GM10248 (cell line): ENCODE measurements at regions not wholly inside any gene's neighbourhood (a gene's known extent, or its start where the extent isn't known, plus 50 kb on each side); places are given as distances from the start of the nearest gene placed in this dataset.

Experiments used
- CTCF ChIA-PET: fragments of 300-600 bp; sonication (Branson Sonifier 250); formaldehyde crosslinking; extraction: SDS; loops from one replicate; lab custom pipeline; 2021; ENCODE audit warnings: antibody characterized with exemption; lab: Yijun Ruan, JAX
- POLR2A ChIA-PET: fragments of 350-650 bp; sonication (Branson Sonifier 250); formaldehyde crosslinking; extraction: SDS; loops from one replicate; lab custom pipeline; 2020; ENCODE audit warnings: antibody characterized with exemption; lab: Yijun Ruan, JAX
- DNase-seq: peaks from one replicate; pipeline ENCODE4 v3.0.0; 2012; ENCODE audit errors: extremely low spot score
- TF ChIP-seq, protein P1 (sequence below): IDR thresholded peaks from 2 replicates; pipeline ENCODE4 v1.5.1; 2012; ENCODE audit warnings: mild to moderate bottlenecking, low read depth; ENCODE audit errors: extremely low read depth, missing control alignments, control extremely low read depth

DNA sequence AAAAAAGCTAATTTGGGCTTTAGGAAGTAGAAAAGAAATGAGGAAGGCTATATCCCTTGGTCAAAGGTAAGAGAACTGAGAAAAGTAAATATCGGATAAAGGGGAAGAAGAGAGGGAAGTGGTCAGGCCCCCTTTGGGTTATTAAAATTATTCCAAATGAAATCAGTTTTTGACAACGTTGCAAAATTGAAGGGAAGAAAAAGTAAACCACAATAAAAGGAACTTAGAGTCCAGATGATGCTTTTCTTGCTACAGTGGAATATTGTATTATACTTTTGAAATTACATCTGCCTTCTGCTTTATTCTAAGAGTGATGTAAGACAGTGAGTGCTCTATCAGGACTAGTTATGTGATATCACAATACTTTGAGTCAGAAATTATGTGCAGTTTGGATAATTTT is 59.4 kb upstream of the RBPJ start:
- POLR2A ChIA-PET = no interaction called here
- CTCF ChIA-PET = interaction anchor here (1.2 kb wide), 1 partner anchor 12 kb away, joined by 4 read pairs; no protein-coding TSS in a partner anchor
- TF ChIP-seq, protein P1, sequence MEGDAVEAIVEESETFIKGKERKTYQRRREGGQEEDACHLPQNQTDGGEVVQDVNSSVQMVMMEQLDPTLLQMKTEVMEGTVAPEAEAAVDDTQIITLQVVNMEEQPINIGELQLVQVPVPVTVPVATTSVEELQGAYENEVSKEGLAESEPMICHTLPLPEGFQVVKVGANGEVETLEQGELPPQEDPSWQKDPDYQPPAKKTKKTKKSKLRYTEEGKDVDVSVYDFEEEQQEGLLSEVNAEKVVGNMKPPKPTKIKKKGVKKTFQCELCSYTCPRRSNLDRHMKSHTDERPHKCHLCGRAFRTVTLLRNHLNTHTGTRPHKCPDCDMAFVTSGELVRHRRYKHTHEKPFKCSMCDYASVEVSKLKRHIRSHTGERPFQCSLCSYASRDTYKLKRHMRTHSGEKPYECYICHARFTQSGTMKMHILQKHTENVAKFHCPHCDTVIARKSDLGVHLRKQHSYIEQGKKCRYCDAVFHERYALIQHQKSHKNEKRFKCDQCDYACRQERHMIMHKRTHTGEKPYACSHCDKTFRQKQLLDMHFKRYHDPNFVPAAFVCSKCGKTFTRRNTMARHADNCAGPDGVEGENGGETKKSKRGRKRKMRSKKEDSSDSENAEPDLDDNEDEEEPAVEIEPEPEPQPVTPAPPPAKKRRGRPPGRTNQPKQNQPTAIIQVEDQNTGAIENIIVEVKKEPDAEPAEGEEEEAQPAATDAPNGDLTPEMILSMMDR = no peak
- no peak for DNase-seq

GRCh38 chr4:26263165-26263564 is 57.6 kb upstream of the RBPJ start:
- POLR2A ChIA-PET = no interaction called here
- no peak for DNase-seq
- TF ChIP-seq, protein P1 = no peak
- CTCF ChIA-PET = interaction anchor here (1.0 to 1.1 kb wide), 2 partner anchors 21 to 26 kb away, joined by 3 to 4 read pairs; no protein-coding TSS in a partner anchor

DNA sequence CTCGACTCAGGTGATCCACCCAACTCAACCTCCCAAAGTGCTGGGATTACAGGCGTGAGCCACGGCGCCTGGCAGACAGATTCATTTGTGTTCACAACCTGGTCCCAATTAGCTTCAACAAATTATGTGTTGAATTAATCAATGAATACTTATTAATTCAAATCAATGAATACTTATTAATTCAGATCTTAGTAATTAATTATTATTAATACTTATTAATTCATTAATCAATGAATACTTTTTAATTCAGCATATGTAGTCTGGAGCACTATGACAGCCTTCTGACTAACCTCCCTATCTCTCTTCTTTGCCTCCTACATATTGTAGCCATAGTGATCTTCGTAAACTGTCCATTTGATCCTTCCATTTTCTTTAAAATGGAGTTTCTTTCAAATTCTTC is 56.7 kb upstream of the RBPJ start:
- CTCF ChIA-PET = interaction anchor here (1.0 kb wide), 1 partner anchor 27 kb away, joined by 3 read pairs; no protein-coding TSS in a partner anchor
- TF ChIP-seq, protein P1 = no peak
- POLR2A ChIA-PET = no interaction called here
- DNase-seq = no peak

- CTCF ChIA-PET = interaction anchor here (1.2 kb wide), 1 partner anchor 58 kb away, joined by 3 read pairs; no protein-coding TSS in a partner anchor
- no peak for DNase-seq
- POLR2A ChIA-PET = no interaction called here
- TF ChIP-seq, protein P1 = no peak
These were observed 53.7 kb upstream of the RBPJ start for GRCh38 chr4:26267087-26267486.

DNA sequence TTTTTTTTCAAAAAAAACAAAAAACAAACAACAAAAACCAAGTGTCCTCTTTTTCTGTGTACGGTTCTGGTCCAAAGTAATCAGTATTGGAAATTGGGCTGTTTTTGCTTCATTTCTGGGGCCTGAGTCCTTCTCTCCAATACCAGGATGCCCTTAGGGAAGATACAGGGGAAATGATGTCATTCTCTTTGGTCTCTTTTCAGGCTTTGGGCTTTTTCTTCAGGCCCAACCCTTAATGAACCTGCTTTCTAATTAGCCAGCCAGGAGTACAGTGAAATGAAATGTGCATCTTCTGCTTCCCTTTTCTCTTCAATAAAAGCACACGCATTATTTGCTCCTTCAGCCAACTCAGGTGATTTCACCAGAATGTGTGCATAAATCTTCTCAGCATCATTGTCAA is 52.6 kb upstream of the RBPJ start:
- POLR2A ChIA-PET = no interaction called here
- CTCF ChIA-PET = interaction anchor here (1.2 to 1.7 kb wide), 2 partner anchors 11 to 61 kb away, joined by 4 read pairs; no protein-coding TSS in a partner anchor
- DNase-seq = no peak
- TF ChIP-seq, protein P1 = no peak

- DNase-seq = no peak
- TF ChIP-seq, protein P1 = no peak
- ChIA-PET POLR2A (interaction anchor here (0.7 kb wide), 1 partner anchor 593 kb away, joined by 6 read pairs; no protein-coding TSS in a partner anchor), CTCF (interaction anchor here (1.7 kb wide), 1 partner anchor 61 kb away, joined by 4 read pairs; no protein-coding TSS in a partner anchor)
These were observed 51.8 kb upstream of the RBPJ start for GRCh38 chr4:26269038-26269437.
